Omental fat pad (tissue), 3 donors: ENCODE measurements at regions not wholly inside any gene's neighbourhood (a gene's known extent, or its start where the extent isn't known, plus 50 kb on each side); places are given as distances from the start of the nearest gene placed in this dataset.

Experiments used
- ATAC-seq: fragments of 150-250 bp; one replicate; pipeline ENCODE4 v1.9.1; 2016; ENCODE audit warnings: mild to moderate bottlenecking, moderate library complexity; ENCODE audit not compliant: low FRiP score
- DNase-seq: peaks from one replicate; pipeline ENCODE4 v3.0.0-alpha.2; 2019; ENCODE audit warnings: low spot score
- TF ChIP-seq, protein P1 (sequence below), 3 donors: fragments of 450-650 bp; IDR thresholded peaks; one replicate each; pipeline ENCODE4 v1.5.1; 2016 to 2017; ENCODE audit warnings: antibody characterized with exemption in 3 of 3, mild to moderate bottlenecking in 3 of 3, moderate library complexity in 2 of 3

- no peak for ATAC-seq
- TF ChIP-seq, protein P1, sequence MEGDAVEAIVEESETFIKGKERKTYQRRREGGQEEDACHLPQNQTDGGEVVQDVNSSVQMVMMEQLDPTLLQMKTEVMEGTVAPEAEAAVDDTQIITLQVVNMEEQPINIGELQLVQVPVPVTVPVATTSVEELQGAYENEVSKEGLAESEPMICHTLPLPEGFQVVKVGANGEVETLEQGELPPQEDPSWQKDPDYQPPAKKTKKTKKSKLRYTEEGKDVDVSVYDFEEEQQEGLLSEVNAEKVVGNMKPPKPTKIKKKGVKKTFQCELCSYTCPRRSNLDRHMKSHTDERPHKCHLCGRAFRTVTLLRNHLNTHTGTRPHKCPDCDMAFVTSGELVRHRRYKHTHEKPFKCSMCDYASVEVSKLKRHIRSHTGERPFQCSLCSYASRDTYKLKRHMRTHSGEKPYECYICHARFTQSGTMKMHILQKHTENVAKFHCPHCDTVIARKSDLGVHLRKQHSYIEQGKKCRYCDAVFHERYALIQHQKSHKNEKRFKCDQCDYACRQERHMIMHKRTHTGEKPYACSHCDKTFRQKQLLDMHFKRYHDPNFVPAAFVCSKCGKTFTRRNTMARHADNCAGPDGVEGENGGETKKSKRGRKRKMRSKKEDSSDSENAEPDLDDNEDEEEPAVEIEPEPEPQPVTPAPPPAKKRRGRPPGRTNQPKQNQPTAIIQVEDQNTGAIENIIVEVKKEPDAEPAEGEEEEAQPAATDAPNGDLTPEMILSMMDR (IDR thresholded peaks at IDR 0.05) = no peak
- no peak for DNase-seq
These were observed 129.3 kb upstream of the JCAD start for GRCh38 chr10:30188556-30189237.

GRCh38 chr10:30188101-30188500, 128.7 kb upstream of the JCAD start:
- ATAC-seq (no peak), DNase-seq (no peak)
- TF ChIP-seq, protein P1 (IDR thresholded peaks at IDR 0.05) = no peak

DNA sequence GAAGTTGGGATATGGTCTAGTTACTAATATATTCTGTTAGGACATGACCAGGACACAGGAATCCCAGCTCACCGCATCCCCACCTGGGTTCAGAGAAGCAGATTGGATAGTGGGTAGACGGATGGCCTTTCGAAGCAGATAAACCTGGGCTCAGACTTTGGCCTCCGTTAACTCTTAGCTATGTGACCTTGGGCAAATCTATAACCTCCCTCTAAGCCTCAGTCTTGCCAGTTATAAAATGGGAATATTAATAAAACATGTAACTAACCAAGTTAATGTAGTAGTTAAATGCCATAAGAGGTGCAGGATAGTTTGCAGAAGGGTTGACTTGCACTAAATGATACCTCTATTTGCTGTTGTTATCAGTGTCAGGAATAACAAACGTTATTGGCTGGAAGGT, 127.6 kb upstream of the JCAD start:
- no peak for DNase-seq
- TF ChIP-seq, protein P1 (IDR thresholded peaks at IDR 0.05) = no peak
- no peak for ATAC-seq

DNA sequence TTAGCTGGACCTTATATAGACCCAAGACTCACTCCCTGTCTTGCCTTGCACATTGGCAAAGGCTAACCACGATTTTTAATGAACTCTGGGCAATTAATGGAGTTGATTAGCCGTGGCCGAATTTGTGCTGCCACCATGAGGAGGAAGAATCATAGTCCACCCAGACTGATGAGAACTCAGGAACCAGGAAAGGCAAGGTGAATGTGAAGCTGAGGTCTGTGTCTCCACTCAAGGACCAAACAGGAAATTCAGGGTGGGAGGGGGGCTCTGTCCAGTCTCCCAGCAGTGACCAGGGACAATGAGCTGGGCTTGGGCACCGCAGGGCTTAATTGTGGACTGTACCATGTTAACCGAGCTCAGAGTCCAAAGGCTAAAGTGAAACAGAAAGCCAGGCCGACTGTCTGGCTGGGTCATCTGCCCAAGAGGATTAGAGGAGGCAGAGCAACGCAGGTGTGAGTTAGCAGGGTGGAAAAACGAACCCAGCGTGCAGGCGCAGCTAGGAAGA, 127.0 kb upstream of the JCAD start:
- ATAC-seq = no peak
- DNase-seq = no peak
- TF ChIP-seq, protein P1 (IDR thresholded peaks at IDR 0.05) = no peak

DNA sequence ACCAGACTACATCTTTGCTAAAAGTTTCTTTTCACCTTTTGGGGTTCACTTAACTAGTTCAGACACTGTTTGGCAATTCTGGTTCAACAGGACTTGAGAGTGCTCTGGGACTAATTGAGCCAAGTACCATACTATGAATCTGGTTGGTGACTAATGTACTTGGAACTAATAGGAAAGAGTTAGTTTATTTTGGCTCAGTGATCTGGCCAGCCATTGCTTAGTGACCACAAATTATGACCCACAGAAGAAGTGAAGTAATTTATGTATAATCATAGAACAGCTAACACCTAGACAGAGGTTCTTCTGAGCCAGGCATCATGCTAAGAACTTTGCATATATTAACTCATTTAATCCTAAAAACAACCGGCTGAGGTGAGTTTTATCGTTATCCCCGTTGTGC, 126.5 kb upstream of the JCAD start:
- DNase-seq (no peak), ATAC-seq (no peak)
- TF ChIP-seq, protein P1 (IDR thresholded peaks at IDR 0.05) = no peak

DNA sequence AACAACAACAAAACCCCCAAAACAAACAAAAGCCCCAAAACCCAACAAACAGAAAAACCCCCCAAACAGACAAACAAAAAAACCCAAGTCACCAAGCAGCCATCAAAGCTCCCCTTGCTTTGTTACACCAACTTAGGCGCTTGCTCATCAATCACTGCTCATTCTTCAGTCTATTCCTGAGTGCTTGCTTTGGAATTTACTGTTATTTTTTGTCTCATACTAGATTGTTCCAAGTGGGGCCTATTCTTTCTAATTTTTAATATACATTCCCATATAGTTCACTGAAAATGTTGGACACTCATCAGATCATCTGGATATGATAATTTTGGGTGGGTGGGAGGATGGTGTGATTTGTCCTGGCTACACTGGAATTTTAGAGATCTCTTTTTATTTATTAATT, 126.0 kb upstream of the JCAD start:
- ATAC-seq = no peak
- DNase-seq = no peak

More for the DNA sequence above, 126.0 kb upstream of the JCAD start:
- TF ChIP-seq, protein P1 (IDR thresholded peaks at IDR 0.05) = no peak
